ENCODE measurements at regions not wholly inside any gene's neighbourhood (a gene's known extent, or its start where the extent isn't known, plus 50 kb on each side); places are given as distances from the start of the nearest gene placed in this dataset.
"Not testable (repeated sequence)": the region's sequence is repeated elsewhere in the genome, so short reads cannot be mapped to it uniquely, and the experiment has no call there.

DNA sequence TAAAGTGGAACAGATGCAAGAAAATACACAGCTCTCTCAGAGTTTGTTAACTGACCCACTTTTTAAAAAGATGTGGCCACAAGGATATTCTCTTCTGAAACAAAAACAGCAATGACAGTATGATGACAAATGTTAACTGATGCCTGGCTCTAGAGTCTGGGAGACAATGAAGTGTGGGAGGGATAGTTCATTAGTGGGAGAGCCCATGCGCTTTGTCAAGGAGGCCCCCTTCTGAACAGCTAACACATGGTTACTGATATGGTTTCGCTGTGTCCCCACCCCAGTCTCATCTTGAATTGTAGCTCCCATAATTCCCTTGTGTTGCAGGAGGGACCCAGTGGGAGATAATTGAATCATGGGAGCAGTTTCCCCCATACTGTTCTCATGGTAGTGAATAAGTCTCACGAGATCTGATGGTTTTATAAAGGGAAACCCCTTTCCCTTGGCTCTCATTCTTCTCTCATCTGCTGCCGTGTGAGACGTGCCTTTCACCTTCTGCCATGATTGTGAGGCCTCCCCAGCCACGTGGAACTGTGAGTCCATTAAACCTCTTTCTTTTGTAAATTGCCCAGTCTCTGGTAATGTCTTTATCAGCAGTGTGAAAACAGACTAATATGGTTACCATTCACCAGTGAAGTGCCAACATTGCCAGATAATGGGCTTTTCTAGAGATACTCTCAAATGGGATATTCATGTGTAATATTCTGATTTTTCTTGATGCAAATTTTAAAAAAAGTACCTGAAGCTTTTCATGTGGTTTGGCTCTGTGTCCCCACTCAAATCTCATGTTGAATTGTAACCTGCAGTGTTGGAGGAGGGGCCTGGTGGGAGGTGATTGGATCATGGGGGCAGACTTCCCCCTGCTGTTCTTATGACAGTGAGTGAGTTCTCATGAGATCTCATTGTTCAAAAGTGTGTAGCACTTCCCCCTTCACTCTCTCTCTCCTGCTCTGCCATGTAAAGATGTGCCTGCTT, 435.8 kb downstream of the SHISA9 start:
- DNase-seq (ENCODE audit: low read depth in 4 of 4, low spot score in 1 of 4): not testable (repeated sequence)

GRCh38 chr16:13338044-13338443, 436.6 kb downstream of the SHISA9 start:
- no peak for DNase-seq (ENCODE audit: low read depth in 4 of 4, low spot score in 1 of 4)

GRCh38 chr16:13342675-13343074, 441.3 kb downstream of the SHISA9 start:
- no peak for DNase-seq (ENCODE audit: low read depth in 4 of 4, low spot score in 1 of 4)

DNA sequence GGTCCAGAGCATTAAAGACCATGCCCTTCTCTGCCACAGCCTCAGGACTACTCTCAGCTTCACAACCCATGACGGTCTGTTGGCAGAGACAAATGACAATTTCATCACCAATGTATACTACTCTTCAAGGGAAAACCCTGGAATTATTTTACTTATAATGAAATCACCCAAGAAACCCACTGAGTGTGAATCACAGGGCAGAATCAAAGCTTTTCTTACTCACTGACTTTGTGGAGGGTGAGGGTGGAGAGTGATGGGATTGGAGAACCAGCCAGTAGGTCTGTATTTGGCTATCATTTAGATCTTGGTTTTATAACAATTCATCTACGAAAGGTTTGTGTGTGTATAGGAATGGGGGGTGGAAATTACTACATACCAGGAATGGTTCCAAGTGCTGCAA, 442.6 kb downstream of the SHISA9 start:
- no peak for DNase-seq (ENCODE audit: low read depth in 4 of 4, low spot score in 1 of 4)

- DNase-seq (ENCODE audit: low read depth in 4 of 4, low spot score in 1 of 4): no peak
These were observed 447.0 kb downstream of the SHISA9 start for GRCh38 chr16:13348416-13348815.

- no peak for DNase-seq (ENCODE audit: low read depth in 4 of 4, low spot score in 1 of 4)
These were observed 448.6 kb downstream of the SHISA9 start for GRCh38 chr16:13350000-13350399.

- DNase-seq (ENCODE audit: low read depth in 4 of 4, low spot score in 1 of 4): no peak
These were observed 449.8 kb downstream of the SHISA9 start for GRCh38 chr16:13351181-13351580.

DNA sequence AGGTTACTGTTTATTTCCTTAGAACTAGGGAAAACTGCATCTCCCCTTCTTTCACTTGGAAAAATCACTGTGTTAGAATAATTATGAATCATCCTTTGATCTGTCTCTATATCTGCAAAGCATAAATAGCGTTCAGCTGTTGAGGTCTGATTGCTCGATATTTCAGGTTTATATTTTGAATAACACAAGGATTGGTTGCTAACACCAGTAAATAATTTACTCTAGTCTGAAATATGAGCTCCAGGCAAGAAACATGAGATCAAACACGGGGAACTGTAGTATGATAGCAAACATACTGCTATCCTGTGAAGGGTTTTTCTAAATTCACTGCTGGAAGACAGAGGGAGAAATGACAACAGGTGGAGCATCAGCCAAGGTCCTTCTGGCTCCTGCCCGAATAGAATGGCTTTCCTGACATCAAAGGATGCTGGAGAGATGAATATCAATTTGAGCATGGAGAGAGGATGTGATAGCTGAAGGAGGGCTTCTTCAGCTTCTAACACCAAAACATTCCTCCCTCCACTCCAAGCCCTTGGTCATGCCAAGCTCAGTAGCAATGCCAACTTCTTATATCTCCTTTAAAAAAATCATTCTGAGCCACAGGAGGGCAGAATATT, 450.3 kb downstream of the SHISA9 start:
- no peak for DNase-seq (ENCODE audit: low read depth in 4 of 4, low spot score in 1 of 4)

DNA sequence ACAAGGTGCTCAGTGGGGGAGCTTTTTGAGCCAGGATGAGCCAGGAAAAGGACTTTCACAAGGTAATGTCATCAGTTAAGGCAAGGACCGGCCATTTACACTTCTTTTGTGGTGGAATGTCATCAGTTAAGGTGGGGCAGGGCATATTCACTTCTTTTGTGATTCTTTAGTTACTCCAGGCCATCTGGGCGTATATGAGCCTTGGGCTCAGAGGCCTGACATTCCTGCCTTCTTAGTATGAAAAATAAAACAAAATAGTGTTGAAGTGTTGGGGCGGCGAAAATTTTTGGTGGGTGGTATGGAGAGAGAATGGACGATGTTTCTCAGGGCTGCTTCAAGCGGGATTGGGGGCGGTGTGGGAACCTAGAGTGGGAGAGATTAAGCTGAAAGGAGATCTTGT, 451.4 kb downstream of the SHISA9 start:
- DNase-seq (ENCODE audit: low read depth in 4 of 4, low spot score in 1 of 4): not testable (repeated sequence)

- not testable (repeated sequence) for DNase-seq (ENCODE audit: low read depth in 4 of 4, low spot score in 1 of 4)
These were observed 456.4 kb downstream of the SHISA9 start for GRCh38 chr16:13357842-13358241.

GRCh38 chr16:13359835-13360234, 458.4 kb downstream of the SHISA9 start:
- no peak for DNase-seq (ENCODE audit: low read depth in 4 of 4, low spot score in 1 of 4)

DNA sequence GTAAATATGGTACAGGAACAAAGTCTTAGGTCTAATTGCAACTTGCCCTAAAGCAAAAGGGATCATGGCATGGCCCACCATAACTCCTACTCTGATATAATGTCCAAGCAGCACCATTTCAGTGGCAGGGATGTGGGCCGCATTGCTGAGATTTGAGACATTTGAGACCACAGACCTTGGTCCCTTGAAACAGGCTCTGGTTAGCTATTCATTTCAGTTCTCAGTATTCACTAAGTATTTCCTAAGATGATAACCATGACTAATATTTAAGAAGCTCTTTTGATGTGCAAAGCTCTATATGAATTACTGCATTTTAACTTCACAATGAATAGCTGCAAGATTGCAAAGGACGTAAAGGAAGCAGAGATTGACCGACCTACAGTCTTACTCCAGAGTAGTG, 471.0 kb downstream of the SHISA9 start:
- DNase-seq (ENCODE audit: low read depth in 4 of 4, low spot score in 1 of 4): no peak

- DNase-seq (ENCODE audit: low read depth in 4 of 4, low spot score in 1 of 4): no peak
These were observed 474.8 kb downstream of the SHISA9 start for GRCh38 chr16:13376174-13376573.

DNA sequence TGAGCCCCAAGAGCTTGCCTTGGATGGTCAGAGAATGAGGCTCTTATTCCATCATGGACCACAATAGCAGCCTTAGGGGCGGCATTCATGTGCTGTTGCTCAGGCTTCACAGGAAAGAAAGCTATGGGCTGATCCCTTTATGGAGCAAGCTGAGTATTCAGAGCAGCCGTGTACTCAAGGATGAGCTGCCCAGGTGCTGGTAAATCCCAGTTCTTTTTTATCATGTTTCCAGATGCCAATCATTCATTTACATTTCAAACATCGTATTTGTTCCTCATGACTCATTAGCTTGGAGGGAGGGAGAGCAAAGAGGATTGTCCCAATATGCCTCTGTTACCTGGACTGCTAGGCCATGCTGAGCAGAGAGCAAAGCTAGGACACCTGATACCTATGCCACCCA, 475.7 kb downstream of the SHISA9 start:
- DNase-seq (ENCODE audit: low read depth in 4 of 4, low spot score in 1 of 4): no peak

- DNase-seq (ENCODE audit: low read depth in 4 of 4, low spot score in 1 of 4): no peak
These were observed 476.8 kb downstream of the SHISA9 start for GRCh38 chr16:13378151-13378550.

DNA sequence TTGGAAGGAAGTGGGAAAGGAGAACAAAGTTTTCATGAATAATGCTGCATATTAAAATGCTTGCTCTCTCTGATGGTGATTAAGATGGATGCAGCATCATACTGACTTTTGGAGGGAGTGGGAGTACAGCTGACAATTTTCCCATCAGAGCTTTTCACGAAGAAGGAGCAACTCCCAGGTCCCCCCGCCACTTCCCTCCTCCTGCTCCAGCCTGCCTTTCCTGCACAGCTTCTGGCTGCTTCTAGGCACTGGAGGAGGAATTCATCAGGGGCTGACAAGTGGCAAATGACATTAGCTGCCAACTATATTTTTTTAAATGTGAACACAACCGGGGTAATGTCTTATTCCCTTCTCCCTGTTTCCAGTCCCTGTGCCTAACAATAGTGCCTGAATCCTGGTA, 477.9 kb downstream of the SHISA9 start:
- no peak for DNase-seq (ENCODE audit: low read depth in 4 of 4, low spot score in 1 of 4)

- not testable (repeated sequence) for DNase-seq (ENCODE audit: low read depth in 4 of 4, low spot score in 1 of 4)
These were observed 484.0 kb downstream of the SHISA9 start for GRCh38 chr16:13385156-13386040.

GRCh38 chr16:13390093-13390985, 488.9 kb downstream of the SHISA9 start:
- no peak for DNase-seq (ENCODE audit: low read depth in 4 of 4, low spot score in 1 of 4)

DNA sequence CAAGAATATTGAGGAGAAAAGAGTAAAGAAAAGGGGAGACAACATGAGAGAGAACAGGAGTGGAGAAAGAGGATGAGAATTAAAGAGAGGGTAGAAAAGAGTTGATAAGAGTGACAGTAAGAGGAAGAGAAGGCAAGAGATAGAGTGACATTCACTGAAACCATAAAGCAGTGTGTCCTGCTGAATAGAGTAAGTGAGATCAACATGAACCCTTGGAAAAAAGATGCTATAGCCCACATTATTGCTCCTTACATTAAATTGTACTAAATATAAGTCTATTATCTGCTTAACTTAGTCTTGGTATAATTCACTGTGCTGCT, 489.5 kb downstream of the SHISA9 start:
- no peak for DNase-seq (ENCODE audit: low read depth in 4 of 4, low spot score in 1 of 4)

DNA sequence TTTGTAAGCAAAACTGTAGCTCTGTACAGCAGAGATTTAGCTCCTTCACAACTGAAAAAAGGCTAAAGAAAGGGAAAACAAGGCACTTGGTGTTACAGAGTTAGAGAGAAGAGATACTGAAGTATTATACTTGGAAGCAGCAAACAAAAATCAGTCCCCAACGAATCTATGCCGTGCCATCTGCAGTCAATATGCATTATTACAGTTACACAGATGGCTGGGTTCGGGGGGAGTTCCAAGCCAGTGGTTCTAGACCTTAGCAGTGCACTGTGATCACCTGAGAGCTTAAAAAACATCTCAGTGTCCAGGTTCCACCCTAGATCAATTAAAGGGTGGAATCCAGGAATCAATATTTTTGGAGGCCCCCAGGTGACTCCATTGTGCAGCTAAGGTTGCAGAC, 489.9 kb downstream of the SHISA9 start:
- no peak for DNase-seq (ENCODE audit: low read depth in 4 of 4, low spot score in 1 of 4)

- DNase-seq (ENCODE audit: low read depth in 4 of 4, low spot score in 1 of 4): no peak
These were observed 490.9 kb downstream of the SHISA9 start for GRCh38 chr16:13392341-13392740.
